ENCODE measurements at regions not wholly inside any gene's neighbourhood (a gene's known extent, or its start where the extent isn't known, plus 50 kb on each side); places are given as distances from the start of the nearest gene placed in this dataset.
"Not testable (repeated sequence)": the region's sequence is repeated elsewhere in the genome, so short reads cannot be mapped to it uniquely, and the experiment has no call there.

- DNase-seq = no peak
Observed at GRCh38 chr5:106324356-106324755, 1346.4 kb downstream of the EFNA5 start.

- no peak for DNase-seq
Observed at GRCh38 chr5:106321242-106321641, 1349.5 kb downstream of the EFNA5 start.

DNA sequence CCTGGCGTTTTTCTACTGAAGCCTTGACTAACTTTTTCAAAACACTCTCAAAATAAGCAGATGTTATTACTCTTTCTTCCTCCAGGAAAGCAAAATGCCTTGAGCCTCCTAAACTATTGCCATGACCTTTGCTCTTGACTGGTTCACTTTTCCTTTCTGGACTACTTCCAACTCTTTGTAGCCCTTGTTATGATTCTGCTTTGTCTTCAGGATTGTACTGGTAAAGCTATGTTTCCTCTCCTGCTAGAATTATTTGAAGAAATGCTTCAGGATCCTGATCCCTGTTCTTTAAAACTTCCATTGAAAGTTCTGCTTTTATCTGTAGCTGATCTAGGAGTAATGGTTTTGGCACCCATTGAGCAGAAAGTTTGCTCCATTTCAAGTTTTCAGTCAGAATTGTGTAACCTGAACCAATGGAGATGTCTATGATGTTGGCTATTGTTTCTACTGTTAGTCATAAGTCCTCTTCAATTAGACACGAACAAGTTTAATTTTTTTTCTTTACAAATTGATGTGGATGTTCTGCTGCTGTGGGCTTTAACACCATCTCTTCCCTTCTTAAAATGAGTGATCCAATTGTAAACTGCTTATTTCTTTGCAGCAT is 1356.4 kb downstream of the EFNA5 start:
- DNase-seq = no peak

DNA sequence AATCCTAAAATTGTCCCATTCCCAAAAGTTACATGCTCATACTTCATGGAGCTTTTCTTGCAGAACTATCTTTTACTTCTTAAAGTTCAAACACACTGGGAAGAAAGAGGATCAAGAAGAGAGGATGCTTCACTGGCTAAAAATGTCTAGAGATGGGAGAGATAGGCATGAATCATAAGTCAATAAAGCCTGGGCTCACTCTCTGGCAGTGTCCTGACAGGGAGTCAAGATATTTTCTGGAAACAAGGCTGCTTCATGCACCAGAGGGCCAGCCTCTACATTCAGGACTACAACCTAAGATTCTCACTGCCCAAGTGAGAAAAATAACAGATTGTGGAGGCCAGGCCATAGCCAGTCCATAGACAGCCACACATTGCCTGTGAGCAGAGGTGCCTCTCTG is 1358.4 kb downstream of the EFNA5 start:
- no peak for DNase-seq

- DNase-seq = peak; percentile 19
Observed at GRCh38 chr5:106311230-106311915, 1359.4 kb downstream of the EFNA5 start.

DNA sequence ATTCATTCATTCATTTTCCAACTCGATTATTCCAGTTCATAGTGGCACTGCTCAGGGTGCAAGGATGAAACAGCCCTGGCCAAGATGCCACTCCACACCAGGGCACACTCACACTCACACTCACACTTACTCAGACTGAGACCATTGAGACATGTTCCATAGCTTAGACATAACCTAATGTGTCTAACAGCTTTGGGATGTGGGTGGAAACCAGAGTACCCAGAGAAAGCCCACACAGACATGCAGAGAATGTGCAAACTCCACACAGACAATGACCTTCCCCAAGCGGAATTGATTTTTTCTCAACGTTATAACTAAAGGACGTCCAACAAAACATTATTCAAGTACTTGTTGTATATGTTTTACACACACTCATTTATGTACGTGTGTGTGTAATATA is 1363.5 kb downstream of the EFNA5 start:
- no peak for DNase-seq

DNA sequence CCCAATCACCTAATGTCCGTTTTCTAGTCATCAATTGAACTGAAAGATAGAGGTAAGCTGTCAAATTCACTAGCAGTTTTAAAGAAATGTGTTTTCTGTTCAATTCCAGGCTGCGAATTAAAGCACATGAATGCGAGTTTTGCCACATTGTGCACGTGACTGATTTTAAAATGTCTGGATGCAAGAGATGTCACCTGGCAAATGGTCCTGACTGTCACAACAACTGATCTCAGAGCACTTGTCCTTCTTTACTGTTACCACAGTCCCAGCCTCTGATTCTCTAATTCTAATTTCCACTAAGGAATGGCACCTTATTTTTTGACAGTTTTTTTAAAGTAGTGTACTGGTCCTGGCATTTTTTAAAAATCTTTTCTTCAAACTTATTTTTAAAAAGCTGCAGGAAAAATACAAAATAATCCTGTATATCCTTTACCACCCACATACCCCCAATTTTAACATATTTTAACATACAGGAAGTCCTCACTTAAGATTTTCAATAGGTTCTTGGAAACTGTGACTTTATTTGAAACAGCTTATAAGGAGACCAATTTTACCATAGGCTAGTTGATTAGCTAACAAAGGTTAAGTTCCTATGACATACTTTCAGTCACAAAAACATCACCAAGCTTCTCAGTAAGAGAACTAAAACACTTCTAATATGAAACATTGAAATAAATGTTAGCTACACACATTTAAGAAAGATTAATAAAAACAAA is 1364.3 kb downstream of the EFNA5 start:
- no peak for DNase-seq

- no peak for DNase-seq
Observed at GRCh38 chr5:106303911-106304310, 1366.8 kb downstream of the EFNA5 start.

DNA sequence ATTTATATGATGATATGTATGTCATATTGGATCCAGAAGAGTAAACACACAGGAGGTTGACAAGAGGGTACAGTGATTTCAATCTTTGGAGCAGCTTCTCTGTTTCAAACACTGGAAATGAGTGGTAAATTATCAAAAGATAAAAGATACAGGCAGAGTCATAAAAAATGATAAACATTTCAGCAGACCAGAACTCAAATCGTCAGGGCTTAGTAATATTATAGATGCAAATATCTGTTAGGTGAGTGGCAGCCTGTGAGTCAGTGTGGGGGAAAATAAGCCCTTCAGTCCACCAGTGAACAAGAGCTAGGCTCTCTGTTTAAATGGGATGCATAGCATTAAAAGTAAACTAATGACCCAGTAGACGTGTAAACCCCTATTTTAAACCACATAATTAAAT is 1378.1 kb downstream of the EFNA5 start:
- no peak for DNase-seq

- no peak for DNase-seq
Observed at GRCh38 chr5:106290841-106291240, 1379.9 kb downstream of the EFNA5 start.

DNA sequence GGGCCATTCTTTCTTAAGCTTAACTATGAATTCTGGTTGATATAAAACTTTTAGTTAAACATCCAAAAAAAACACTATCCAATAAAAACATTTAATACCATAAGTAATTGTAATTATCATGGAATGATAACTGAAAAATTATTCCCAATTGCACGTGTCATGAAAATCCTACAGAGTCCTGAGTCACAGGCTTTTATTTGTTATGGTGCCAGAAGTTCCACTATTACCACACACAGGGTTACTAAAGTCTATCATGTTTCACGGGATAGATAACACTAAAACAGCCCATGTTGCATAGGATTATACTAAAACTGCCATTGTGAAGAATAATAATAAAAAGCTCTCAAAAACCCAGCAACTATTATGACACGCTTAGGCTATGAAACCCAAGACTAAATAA is 1381.8 kb downstream of the EFNA5 start:
- no peak for DNase-seq

DNA sequence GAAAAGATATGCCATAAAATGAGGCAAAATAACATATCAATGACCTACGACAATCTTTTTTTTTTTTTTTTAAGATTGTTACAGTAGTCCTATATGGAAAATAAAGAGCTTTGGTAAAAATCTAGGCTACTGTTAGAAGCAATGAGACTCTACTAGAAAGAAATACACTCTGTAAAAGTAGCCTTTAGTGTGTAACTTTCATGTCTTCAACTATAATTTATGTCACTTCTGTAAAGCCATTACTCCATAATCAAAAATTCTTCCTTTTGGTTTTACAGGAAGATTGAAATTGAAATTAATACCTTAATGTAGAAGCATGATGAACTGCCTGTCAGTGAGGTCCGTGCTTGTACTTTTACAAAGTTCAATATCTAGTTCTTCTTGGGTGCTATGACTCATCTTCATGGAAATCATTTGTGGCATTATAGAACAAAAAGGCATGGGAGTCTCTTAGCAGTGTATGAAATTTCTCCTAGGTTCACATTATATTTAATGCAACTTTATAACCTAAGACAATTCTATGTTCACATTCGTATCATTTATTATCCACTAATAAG is 1393.1 kb downstream of the EFNA5 start:
- DNase-seq = no peak

- no peak for DNase-seq
Observed at GRCh38 chr5:106269252-106269843, 1401.4 kb downstream of the EFNA5 start.

- DNase-seq = no peak
Observed at GRCh38 chr5:106267256-106267655, 1403.5 kb downstream of the EFNA5 start.

DNA sequence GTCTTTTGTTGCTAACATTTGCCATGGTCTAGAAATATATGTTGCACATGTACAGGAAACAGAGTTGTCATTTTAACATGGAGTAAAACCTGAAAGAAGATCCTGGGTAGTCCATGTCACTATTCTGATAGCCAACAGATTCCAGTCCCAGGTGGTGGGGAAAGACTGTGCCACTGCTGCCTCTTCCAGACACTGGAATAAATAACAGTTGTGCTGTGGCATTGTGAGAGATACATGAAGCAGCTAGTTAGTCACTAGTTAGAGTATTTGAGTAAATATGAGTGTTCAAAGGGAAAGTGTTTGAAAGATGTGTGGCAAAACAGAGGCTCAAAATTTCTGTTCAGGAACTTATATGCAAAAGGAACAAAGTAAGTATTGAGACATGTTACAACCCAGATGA is 1408.3 kb downstream of the EFNA5 start:
- DNase-seq = no peak

GRCh38 chr5:106259431-106260090 is 1411.2 kb downstream of the EFNA5 start:
- DNase-seq = not testable (repeated sequence)

- no peak for DNase-seq
Observed at GRCh38 chr5:106258591-106259125, 1412.1 kb downstream of the EFNA5 start.

DNA sequence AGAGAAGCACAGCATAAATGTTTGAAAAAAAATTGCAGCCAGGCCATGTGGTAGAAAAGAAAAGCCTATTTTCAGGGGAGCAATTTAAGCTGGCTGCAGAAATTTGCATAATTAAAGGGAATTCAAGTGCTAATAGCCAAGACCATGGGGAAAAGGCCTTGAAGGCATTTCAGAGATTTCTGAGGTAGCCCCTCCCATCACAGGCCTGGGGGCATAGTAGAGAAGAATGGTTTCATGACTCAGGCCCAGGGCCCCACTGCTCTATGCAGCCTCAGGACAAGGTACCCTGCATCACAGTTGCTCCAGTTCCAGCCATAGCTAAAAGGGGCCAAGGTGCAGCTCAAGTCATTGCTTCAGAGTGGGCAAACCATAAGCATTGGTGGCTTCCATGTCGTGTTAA is 1416.0 kb downstream of the EFNA5 start:
- DNase-seq = no peak

DNA sequence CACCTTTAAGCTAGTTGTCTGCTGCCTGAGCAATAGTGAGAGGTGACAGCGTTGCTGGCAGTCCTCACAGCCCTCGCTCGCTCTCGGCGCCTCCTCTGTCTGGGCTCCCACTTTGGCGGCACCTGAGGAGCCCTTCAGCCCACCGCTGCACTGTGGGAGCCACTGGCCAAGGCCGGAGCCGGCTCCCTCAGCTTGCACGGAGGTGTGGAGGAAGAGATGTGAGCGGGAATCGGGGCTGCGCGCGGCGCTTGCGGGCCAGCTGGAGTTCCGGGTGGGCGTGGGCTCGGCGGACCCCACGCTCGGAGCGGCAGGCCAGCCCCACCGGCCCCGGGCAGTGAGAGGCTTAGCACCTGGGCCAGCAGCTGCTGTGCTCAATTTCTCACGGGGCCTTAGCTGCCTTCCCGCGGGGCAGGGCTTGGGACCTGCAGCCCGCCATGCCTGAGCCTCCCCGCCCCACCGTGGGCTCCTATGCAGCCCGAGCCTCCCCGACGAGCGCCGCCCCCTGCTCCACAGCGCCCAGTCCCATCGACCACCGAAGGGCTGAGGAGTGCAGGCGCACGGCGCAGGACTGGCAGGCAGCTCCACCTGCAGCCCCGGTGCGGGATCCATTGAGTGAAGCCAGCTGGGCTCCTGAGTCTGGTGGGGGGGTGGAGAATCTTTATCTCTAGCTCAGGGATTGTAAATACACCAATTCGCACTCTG is 1424.5 kb downstream of the EFNA5 start:
- DNase-seq = not testable (repeated sequence)

DNA sequence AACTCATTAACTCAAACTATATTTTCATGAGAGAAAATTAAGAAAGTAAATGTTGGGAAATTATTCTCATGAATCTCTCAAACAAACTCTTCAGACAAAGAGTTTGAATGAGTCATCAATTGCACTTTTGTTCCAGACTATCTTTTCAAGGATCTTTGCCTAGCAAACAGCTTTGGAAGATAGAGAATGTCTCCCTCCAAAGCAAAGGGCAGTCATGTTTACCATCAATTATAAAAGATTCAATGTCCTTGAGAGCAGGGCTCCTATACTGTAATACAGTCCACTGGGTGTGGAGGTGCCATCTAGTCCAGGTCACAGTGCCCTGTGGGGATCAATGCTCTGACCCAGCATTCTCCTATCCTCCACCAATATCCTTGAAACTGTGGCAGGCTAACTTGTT is 1429.3 kb downstream of the EFNA5 start:
- DNase-seq = no peak

DNA sequence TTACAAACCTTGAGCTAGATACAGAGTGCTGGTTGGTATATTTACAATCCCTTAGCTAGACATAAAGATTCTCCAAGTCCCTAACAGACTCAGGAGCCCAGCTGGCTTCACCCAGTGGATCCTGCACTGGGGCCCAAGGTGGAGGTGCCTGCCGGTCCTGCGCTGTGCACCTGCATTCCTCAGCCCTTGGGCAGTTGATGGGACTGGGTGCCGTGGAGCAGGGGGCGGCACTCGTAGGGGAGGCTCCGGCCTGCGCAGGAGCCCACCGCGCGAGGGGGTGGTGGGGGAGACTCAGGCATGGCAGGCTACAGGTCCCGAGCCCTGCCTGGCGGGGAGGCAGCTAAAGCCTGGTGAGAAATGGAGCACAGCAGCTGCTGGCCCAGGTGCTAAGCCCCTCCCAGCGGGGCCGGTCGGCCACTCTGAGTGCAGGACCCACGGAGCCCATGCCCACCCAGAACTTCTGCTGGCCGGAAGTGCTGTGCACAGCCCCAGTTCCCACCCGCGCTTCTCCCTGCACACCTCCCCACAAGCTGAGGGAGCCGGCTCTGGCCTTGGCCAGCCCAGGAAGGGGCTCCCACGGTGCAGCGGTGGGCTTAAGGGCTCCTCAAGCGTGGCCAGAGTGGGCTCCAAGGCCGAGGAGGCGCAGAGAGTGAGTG is 1464.7 kb downstream of the EFNA5 start:
- DNase-seq = no peak
